ENCODE measurements at regions not wholly inside any gene's neighbourhood (a gene's known extent, or its start where the extent isn't known, plus 50 kb on each side); places are given as distances from the start of the nearest gene placed in this dataset.

- no peak overlapping the region for H3K4me3 Mint-ChIP-seq
- H3K27me3 Mint-ChIP-seq = peaks cover 29% of the 10 kb centered on the region
- no peak overlapping the region for H3K27ac Mint-ChIP-seq
- H3K36me3 Mint-ChIP-seq = no peaks in the 10 kb centered on the region
- peaks cover 0 to 5% (median 3%) of the 10 kb centered on the region in 3 donors for H3K4me1 Mint-ChIP-seq
- no peaks in the 10 kb centered on the region for H3K9me3 Mint-ChIP-seq
Measured at GRCh38 chr6:30396833-30397479, 52.0 kb downstream of the RPP21 start.

GRCh38 chr6:30397697-30398096 lies 52.7 kb downstream of the RPP21 start:
- Mint-ChIP-seq H3K9me3 (no peaks in the 10 kb centered on the region), H3K27me3 (peaks cover 29% of the 10 kb centered on the region), H3K36me3 (no peaks in the 10 kb centered on the region), H3K27ac (no peak overlapping the region), H3K4me3 (no peak overlapping the region), H3K4me1 (peaks cover 0 to 5% (median 3%) of the 10 kb centered on the region in 3 donors)

GRCh38 chr6:30399390-30400058 lies 54.6 kb downstream of the RPP21 start:
- H3K4me1 Mint-ChIP-seq = peaks cover 0 to 5% (median 4%) of the 10 kb centered on the region in 3 donors
- no peak overlapping the region for H3K27ac Mint-ChIP-seq

GRCh38 chr6:30405934-30406333 lies 61.0 kb downstream of the RPP21 start:
- peaks cover 0 to 3% (median 1%) of the 10 kb centered on the region in 3 donors for H3K4me1 Mint-ChIP-seq
- H3K4me3 Mint-ChIP-seq = no peak overlapping the region
- H3K27me3 Mint-ChIP-seq = peaks cover 29% of the 10 kb centered on the region
- peaks cover 0 to 14% (median 14%) of the 10 kb centered on the region in 3 donors for H3K9me3 Mint-ChIP-seq
- H3K36me3 Mint-ChIP-seq = no peaks in the 10 kb centered on the region
- H3K27ac Mint-ChIP-seq = no peak overlapping the region

More at GRCh38 chr6:30399390-30400058, 54.6 kb downstream of the RPP21 start:
- peaks cover 35% of the 10 kb centered on the region for H3K27me3 Mint-ChIP-seq
- H3K4me3 Mint-ChIP-seq = no peak overlapping the region
- no peaks in the 10 kb centered on the region for H3K9me3 Mint-ChIP-seq
- no peaks in the 10 kb centered on the region for H3K36me3 Mint-ChIP-seq

GRCh38 chr6:30409184-30409583 lies 64.2 kb downstream of the RPP21 start:
- H3K4me3 Mint-ChIP-seq = peak overlapping the region in 1 of 4 donors; percentile 16
- no peak overlapping the region for H3K27ac Mint-ChIP-seq
- peaks cover 46% of the 10 kb centered on the region for H3K27me3 Mint-ChIP-seq
- H3K4me1 Mint-ChIP-seq = peaks cover 0 to 10% (median 8%) of the 10 kb centered on the region in 3 donors
- H3K36me3 Mint-ChIP-seq = no peaks in the 10 kb centered on the region
- peaks cover 0 to 16% (median 14%) of the 10 kb centered on the region in 3 donors for H3K9me3 Mint-ChIP-seq

DNA sequence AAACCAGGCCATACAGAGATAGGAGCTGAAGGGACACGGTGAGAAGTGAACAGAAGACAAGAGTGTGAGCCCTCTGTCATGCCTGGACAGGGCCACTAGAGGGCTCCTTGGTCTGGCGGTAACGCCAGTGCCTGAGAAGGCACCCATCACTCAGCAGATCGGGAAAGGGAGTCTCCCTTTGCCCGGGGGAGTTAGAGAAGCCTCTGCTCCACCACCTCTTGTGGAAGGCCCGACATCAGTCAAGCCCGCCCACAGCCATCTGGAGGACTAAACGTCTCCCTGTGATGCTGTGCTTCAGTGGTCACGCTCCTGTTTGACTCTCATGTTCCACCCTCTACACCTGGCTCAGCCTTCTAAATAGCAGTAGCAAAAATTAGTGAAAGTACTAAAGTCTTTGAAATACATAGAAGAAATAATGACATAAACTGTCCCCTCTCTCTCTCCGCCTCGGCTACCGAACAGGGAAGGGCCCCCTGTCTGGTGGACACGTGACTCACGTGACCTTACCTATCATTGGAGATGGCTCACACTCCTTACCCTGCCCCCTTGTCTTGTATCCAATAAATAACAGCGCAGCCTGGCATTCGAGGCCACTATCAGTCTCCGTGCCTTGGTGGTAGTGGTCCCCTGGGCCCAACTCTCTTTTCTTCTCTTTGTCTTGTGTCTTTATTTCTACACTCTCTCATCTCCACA lies 66.7 kb downstream of the RPP21 start:
- Mint-ChIP-seq H3K36me3 (no peaks in the 10 kb centered on the region), H3K9me3 (peaks cover 0 to 16% (median 14%) of the 10 kb centered on the region in 3 donors), H3K27me3 (peaks cover 35% of the 10 kb centered on the region), H3K4me1 (peaks cover 0 to 10% (median 7%) of the 10 kb centered on the region in 3 donors), H3K27ac (no peak overlapping the region), H3K4me3 (peak overlapping the region in 3 of 4 donors; percentile 26 to 79 (median 49))

- H3K27ac Mint-ChIP-seq = no peak overlapping the region
- peaks cover 17% of the 10 kb centered on the region for H3K27me3 Mint-ChIP-seq
- no peak overlapping the region for H3K4me3 Mint-ChIP-seq
- H3K9me3 Mint-ChIP-seq = no peaks in the 10 kb centered on the region
- peaks cover 1% of the 10 kb centered on the region for H3K36me3 Mint-ChIP-seq
- no peaks in the 10 kb centered on the region for H3K4me1 Mint-ChIP-seq
Measured at GRCh38 chr6:30418448-30418847, 70.9 kb upstream of the HLA-E start.

DNA sequence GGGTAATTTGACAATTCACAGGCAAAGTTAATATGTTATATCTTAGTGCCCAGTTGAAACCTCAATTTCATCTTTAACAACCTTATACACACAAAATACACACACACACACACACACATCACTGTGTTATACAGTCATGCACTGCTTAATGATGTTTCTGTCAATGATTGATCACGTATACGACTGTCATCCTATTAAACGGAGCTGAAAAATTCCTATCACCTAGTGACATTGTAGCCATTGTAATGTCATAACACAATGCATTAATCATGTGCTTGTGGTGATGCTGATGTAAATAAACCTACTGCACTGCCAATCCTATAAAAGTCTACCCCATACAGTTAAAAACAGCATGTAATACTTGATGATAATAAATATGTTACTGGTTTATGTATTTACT lies 64.8 kb upstream of the HLA-E start:
- Mint-ChIP-seq H3K9me3 (peaks cover 0 to 4% (median 0%) of the 10 kb centered on the region in 3 donors), H3K36me3 (peaks cover 1% of the 10 kb centered on the region), H3K4me3 (no peak overlapping the region), H3K27me3 (peaks cover 38% of the 10 kb centered on the region), H3K27ac (no peak overlapping the region), H3K4me1 (no peaks in the 10 kb centered on the region)

Measured in IgD-negative memory B cell (primary cell).